T-helper 1 cell treated with Interleukin-12 subunit alpha and Interleukin-12 subunit beta and Interleukin-4 antibody, amounts not matched to agents 30 ng/mL and 1 ng/mL, for 36 hours (primary cell): ENCODE measurements at regions not wholly inside any gene's neighbourhood (a gene's known extent, or its start where the extent isn't known, plus 50 kb on each side); places are given as distances from the start of the nearest gene placed in this dataset.
"Not testable (repeated sequence)": the region's sequence is repeated elsewhere in the genome, so short reads cannot be mapped to it uniquely, and the experiment has no call there.

Experiments
- intact Hi-C: fragments of 100-400 bp; cut with micrococcal nuclease; formaldehyde crosslinking; loops from one replicate; pipeline ENCODE4 v1.15.1; 2024

DNA sequence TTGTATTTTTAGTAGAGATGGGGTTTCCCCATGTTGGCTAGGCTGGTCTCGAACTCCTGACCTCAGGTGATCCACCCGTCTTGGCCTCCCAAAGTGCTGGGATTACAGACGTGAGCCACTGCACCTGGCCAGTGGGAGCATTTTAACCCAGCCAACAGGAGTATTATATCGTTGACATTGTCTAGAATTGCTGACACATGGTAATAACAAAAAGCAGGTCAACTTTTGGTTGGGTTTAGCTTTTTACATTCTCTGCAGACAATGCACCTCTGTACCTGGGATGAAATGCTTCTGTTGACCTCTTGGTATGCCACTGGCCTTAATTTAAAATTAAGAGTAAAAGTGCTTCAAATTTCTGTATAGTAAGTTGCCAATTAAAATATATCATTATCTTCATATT, 245.6 kb downstream of the TTC6 start:
- intact Hi-C loops, result not testable (repeated sequence)

GRCh38 chr14:37842106-37842505, 246.7 kb downstream of the TTC6 start:
- intact Hi-C loops, result no loop called here

- intact Hi-C loops, result no loop called here
Measured at GRCh38 chr14:37843954-37844607, 248.7 kb downstream of the TTC6 start.

DNA sequence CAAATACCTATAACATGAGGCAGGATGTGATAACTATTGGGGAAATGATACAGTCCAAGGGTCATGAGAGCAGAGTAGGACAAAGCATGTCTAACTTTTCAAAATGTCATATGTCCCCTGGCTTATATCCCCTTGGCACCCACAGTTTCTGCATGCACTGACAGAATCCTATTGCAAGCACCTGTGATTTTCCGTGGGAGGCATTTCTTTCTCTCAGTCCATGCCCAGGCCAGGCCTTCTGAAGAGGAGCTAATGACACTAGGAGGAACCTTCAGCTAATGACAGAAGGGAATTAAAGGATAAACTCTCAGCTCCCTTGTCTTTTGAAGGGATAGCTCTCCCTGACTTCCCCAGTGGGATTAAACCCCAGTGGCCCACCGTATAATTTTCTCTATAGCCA, 249.2 kb downstream of the TTC6 start:
- intact Hi-C loops, result no loop called here

GRCh38 chr14:37848985-37849621, 253.7 kb downstream of the TTC6 start:
- intact Hi-C loops, result no loop called here

GRCh38 chr14:37851054-37851453, 255.6 kb downstream of the TTC6 start:
- intact Hi-C loops, result no loop called here

DNA sequence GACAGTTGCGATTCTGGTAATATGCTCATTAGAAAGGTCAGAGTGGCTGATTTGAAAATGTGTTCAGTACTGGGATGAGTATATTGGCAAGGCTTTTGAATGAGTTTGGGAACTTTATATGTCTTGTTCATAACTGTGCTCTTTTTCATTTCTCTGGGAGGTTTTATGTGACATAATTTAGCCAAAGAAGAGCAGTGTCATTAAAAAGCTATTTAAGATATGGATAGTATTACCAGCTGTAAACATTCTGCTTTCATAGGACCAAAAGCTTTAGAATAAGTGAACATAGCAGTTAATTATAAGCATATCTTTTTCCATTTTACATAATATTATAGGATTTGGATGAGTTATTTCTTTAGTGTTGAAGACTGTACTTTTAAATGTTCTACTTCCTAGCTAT, 260.4 kb downstream of the TTC6 start:
- intact Hi-C loops, result no loop called here

DNA sequence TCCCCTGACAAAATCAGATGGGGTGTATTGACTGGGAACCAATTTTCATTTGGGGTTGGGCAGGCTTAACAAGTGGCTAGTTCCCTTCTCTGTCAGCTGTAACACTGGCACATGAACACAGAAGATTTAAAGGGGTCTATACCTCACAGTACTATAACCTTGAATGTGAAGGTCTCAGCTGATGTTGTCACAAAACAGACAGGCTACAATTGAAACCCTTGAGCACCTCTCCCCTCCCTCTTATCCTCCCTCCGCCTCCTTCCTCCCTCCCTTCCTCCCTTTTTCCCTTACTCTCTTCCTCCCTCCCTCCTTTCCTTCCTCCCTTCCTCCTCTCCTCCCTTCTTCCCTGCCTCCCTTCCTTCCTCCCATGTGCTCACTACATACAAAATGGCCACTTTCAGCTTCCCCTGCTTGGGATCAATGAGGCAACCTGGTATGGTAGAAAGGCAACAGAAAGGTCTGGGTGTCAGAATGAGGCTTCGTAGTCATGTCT, 262.4 kb downstream of the TTC6 start:
- intact Hi-C loops, result no loop called here

- intact Hi-C loops, result no loop called here
Measured at GRCh38 chr14:37858733-37859132, 263.3 kb downstream of the TTC6 start.

DNA sequence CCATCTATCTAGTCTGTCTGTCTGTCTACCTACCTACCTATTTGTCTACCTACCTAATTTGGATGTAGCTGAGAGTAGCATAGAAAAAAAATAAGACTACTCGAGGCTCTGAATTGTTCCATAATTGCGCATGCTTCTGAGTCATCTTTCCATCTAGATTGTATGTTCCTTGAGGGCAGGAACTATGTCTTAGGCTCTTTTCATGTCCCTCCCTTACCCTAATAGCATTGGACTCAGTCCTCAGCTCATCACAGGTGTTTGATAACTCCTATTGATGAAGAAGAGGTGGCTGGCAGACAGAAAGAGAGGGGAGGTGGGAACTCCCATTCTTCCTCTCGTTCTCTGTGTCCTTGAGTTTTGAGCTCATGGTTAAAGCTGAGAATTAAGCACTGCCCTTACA, 263.7 kb downstream of the TTC6 start:
- intact Hi-C loops, result no loop called here

- intact Hi-C loops, result no loop called here
Measured at GRCh38 chr14:37862263-37862662, 266.8 kb downstream of the TTC6 start.

GRCh38 chr14:37864128-37864527, 268.7 kb downstream of the TTC6 start:
- intact Hi-C loops, result no loop called here

DNA sequence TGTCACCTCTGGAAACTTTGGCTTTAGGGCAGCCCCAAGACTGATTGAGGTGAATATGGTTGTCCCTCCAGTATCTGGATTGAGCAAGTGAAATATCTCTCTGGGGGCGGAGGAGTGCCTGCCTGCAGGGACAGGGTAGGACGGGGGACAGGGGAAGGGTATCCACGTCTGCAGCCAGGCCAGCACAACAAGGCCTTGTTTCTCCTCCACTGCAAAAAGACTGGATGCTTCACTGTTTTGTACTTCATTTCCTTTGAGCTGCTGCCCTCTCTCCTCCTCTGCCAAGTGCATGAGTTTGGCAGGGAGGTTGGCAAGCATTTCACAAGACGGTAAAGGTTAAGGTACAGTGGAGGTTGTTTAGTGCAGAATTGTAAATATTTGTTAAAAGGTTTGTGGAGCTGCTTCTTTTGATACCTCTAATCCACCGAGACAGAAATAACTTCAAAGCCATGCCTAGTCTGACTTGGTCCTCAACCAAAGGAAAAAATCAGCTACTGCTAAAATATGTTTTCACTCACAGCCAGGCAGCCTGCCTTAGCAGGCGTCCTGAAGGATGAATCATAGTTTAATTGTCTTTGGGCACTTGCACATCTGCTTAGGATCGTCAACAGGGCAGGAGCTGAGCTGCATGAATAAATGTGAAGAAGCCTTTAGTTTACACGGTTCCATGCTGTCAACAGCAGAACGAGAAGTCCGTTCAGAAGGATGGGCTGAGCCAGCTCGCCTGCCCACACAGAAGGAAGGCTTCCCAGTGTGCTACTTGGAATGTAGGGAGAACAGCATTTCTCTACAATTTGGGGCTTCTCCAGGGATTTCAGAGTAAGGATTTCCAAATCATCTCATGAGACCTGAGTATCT, 269.7 kb downstream of the TTC6 start:
- intact Hi-C loops, result no loop called here

DNA sequence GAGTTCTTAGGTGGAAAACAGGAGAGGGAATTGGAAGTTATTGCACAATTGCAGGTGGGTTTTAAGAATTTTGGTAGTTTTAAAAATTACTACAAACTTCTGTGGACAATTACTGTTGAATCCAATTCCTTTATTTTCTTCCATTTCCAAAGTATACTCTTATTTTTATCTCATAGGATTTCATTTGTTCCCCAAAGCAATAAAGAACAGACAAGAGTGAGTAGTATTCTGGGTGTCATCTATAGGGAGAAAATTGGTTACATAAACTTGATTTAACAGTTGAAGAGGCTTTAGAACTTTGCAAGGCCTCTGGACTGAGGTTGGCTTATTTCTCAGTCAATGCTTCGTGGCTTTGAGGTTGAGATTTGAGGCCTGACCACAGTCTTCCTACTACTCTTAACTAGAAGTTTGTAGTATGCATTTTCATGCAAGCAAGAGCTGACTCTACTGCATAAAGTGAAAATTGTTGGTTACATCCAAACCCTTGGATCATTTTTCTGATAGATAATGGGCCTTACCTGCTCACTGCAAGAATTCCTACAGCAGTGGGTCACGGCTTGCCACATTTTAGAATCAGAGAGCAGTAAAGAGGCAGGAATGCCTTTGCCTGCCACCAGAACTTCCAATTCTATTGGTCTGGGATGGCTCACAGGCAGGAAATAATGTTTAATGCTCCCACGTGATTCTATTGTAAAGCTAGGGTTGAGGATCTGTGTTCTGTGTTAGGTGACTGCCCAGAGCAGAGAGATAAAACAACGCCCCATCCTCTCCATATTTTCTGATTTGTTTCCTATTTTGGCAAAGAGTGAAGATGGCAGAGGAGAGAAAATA, 270.5 kb downstream of the TTC6 start:
- intact Hi-C loops, result no loop called here

- intact Hi-C loops, result no loop called here
Measured at GRCh38 chr14:37869633-37870032, 274.2 kb downstream of the TTC6 start.

GRCh38 chr14:37870170-37870569, 274.7 kb downstream of the TTC6 start:
- intact Hi-C loops, result no loop called here

GRCh38 chr14:37870632-37871346, 275.4 kb downstream of the TTC6 start:
- intact Hi-C loops, result no loop called here

GRCh38 chr14:37874065-37874428, 278.6 kb downstream of the TTC6 start:
- intact Hi-C loops, result loop anchor here (1.0 kb wide), 3 partner anchors 165 to 644 kb away; no protein-coding TSS in a partner anchor

- intact Hi-C loops, result loop anchor here (1.0 kb wide), 3 partner anchors 165 to 644 kb away; no protein-coding TSS in a partner anchor
Measured at GRCh38 chr14:37874429-37875109, 279.1 kb downstream of the TTC6 start.

GRCh38 chr14:37888234-37888633, 292.8 kb downstream of the TTC6 start:
- intact Hi-C loops, result no loop called here
